Sciatic nerve (tissue), 2 donors: ENCODE measurements at regions not wholly inside any gene's neighbourhood (a gene's known extent, or its start where the extent isn't known, plus 50 kb on each side); places are given as distances from the start of the nearest gene placed in this dataset.

Source experiments
- ATAC-seq: fragments of 200-7000 bp; cut with Tn5 transposase; one replicate; pipeline ENCODE4 v1.9.1; 2020; ENCODE audit warnings: mild to moderate bottlenecking, moderate library complexity
- DNase-seq: peaks from one replicate; pipeline ENCODE4 v3.0.0-alpha.2; 2020; ENCODE audit warnings: low spot score
- intact Hi-C: fragments of 100-400 bp; cut with DNase I; formaldehyde crosslinking; loops from one replicate; pipeline ENCODE4 v1.14.2; 2022
- donor health status: DM: no; HTN: no; CAD: no.
- donor health status: DM: no; HTN: no; CAD: no.

DNA sequence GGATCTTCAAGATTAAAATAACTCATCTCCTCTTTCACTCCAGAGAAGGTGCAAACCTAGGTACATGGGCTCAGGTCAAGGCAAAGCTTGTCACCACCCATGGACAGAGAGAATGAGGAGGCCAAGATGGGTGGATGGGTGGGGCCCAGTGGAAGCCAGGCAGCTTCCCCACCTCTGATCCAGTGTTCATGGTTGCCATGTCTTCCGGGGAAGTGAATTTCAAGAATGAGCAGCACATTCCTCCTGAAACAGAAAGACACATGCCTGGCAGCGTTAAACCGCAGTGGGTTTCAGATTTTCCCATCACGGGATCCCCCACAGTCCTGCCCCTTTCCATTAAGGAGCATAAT lies 301.7 kb downstream of the EIPR1 start:
- ATAC-seq = no peak
- intact Hi-C loops = no loop called here
- no peak for DNase-seq

DNA sequence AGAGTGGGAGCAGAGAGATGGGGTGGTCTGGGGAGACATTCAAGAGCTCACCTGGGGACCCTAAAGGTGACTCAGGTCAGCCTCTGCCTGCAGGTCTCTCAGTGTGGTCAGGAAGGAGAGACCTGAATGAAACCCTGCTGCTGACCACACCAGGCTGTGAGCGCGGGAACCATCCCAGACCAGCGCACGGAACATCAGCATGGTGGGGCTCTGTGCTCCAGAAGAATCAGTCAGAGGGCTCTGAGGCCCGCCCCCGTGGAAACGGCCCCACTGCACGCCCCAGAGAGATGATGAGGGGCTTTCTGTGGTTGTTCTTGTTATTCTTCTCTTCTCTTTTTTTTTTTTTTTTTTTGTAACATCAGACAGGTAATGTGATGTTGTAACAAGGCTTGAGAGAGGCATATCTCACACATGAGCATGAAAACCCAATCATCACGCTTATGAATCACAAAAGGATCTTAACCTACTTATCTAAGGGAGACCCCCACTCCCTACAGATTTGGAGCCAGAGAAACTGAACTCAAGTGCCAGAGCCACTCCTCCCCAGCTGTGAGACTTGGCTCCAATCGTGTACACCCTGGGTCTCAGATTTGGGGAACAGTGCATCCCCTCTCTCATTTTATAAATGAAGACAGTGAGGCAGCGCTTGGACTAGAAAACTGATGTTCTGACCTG lies 302.2 kb downstream of the EIPR1 start:
- intact Hi-C loops = no loop called here
- ATAC-seq (no peak), DNase-seq (no peak)

DNA sequence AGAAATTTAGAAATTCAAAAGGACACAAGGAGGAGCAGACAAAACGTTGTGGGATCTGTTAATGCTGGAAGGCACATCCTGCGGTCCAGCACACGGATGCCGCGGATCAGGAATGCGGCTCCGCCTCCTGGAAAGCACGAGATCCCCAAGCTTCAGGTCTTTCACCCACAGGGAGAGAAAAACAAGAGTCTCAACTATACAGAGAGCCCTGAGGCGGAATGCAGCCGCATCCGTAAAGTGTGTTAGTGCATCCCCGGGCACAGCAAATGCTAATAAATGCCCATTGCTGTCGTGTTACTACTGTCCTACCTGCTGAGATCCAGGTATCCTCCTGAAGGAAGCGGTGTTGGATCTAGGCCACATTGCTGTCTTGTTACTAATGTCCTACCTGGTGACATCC lies 303.9 kb downstream of the EIPR1 start:
- DNase-seq = no peak
- intact Hi-C loops = no loop called here
- no peak for ATAC-seq

DNA sequence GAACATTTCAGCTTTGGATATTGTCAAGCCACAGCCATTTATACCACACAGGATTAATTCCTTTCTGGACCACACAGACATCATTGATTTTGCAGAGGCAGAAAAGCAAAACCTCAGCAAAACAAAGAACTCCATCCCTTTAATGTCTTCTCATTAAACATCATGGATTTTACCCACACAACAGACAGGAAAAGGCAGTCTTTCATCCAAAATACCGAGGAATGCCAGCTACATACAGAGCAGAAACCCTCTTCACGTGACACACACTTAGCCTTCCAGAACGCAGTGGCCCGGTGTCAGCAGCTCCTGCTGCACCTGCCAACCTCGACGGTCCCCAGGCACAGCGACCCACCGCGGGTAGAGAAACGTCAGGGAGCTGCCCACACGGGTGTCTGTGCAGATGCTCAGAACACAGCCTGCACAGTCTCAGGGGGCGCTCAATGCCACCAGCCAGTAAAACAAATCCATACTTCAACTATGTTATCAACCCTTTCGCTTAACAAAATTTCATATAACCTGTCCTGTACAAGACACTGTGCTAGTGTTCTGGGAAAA lies 304.5 kb downstream of the EIPR1 start:
- no peak for ATAC-seq
- intact Hi-C loops = no loop called here
- no peak for DNase-seq

DNA sequence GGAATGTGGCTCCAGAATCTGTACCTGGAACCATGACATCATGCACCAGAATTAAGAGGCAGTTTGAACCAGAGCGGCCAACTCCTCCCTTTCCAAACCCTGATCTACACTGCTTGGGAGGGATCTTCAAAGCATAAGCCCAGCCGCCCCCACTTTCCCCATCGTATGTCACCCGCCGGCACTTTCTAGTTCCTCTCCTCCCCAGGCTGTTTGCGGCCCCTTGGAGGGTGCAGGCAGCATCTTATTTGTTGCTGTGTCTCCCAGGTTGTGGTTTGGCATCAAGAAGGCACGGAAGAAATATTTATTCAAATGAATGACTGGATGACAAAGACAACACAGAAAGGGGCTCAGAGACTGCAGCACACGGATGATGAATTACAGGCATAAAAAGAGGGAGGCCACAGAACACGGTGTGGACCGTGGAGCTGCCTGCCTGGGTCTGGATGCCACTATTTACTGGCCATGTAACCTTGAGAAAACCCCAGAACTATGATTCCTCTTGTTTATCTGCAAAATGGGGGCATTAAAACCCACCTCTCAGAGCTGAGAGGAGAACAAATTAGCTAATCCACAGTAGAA lies 305.8 kb downstream of the EIPR1 start:
- no peak for DNase-seq
- intact Hi-C loops = no loop called here
- ATAC-seq = no peak

DNA sequence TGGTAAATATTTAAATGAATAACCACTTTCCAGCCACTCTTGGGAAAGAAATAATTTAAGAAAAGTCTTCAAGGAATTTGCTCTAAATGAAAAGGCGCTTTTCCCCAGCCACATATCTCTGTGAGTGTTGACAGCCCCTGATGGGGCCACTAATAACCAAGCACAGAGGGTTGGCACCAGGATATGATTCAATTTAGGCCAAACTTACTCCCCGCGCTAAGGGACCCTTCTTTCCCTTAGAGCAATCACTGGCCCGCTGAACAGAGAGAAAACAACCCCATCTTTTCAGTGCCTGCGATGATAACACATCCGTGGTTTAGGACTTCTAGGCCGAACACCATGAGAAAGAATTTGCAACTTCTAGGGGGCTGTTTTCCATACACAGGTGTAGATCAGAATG lies 310.8 kb downstream of the EIPR1 start:
- DNase-seq (no peak), ATAC-seq (no peak)
- intact Hi-C loops = no loop called here

DNA sequence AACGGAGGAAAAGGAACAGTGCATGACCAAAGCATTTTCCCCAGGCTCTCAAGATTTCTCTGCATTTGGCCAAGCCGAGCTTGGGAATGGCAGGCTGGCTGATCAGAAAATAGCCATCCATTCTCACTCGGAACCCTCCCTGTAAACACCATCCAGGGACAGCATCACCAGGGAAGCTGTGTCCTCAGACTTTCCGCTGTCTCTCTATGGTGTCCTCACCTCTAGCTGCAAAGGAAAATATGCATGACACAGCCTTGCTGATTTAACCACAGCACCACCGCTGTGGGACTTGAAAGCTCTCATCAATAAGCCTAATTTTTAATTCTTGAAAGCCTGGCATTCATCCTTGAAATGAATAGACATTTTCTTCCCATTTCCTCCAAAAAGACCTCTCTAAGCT lies 311.7 kb downstream of the EIPR1 start:
- DNase-seq (no peak), ATAC-seq (no peak)
- intact Hi-C loops = no loop called here

DNA sequence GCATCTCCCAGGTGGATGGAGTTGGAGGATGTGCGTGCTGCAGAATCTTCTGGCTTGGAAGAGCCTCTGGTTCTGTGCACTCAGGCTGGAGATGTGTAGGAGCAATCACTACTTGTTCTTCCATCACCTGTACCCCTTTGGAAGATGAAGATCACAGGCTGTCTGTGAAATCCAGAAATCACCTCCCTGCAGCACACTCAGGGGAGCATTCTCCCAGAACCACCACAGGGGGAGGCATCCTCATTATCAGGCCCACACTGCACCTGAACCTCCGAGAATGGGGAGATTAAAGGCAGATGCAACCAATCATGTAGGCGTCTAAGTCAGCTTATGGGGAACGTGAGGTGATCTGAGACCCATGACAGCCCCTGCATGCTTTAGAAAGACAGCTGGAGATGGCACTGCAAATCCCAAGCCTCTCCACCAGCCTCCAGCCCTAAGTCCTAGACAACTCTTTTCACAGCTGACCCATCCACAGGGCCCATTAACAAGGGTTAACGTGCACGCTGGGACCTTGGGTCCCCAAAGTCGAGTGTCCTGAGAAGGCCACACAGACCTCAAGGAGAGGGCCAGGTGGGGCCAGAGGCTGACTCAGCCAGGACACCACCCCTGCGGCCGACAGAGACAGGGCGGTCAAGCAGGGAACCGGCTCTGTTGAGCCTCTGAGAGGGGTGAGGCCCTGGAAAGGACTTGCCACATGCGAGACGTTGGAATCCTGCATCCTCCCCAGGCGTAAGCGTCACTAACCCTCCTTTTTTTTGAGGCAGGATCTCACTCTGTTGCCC lies 314.9 kb downstream of the EIPR1 start:
- intact Hi-C loops = no loop called here
- DNase-seq (no peak), ATAC-seq (no peak)

DNA sequence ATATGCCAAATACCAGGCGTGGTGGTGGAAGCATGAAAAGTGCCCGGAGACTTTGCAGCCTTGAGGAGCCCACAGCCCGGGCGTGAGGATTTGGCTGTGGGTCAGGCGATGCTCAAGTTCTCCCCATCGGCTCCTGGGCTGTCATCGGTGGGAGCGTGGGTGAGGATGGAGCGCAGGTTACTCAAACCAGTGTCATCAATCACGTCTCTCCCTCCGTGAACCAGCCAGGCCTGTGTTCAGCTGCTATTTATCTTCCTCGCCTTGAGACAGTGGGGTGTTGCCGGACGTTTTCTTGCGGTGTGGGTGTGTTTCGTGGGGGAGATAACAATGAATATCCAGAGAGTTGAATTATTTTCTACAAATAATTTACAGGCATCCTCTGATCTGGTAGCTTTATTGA lies 317.6 kb downstream of the EIPR1 start:
- no peak for DNase-seq
- no peak for ATAC-seq
- intact Hi-C loops = no loop called here

DNA sequence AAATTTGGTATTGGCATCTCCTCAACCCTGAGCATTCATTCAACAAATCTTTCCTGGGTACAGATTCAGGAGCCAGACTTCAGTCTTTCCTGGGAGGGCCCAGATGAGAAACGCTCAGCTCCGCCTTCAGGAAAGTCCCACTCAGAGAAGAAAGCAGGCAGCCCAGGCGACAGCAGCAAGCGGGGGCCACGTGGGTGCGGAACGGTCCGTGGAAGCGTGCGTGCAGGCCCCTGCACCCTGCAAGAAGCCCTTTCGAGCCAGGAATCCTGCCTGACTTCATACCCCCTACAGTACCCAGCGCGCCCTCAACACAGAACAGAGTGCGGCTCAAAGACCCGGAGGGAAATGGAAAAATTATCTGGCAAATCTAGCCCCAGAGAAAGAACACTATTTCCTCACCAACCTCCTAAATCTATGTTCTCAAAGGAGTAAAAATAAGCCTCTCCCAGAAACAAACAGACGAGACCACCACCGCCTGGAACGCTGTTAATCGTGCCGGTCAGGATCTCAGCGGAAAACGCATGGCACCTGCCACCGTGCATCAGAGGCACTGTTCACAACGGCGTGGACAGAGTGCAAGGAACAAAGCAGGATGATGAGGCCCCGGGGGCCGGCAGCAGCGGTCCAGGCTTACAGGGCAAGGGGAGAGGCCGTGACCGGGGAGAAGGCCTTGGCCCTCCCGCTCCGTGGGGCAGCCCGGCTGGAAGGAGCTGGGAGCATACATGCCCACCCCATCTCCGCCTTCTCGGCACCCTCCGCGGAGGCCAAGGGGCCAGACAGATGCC lies 318.3 kb downstream of the EIPR1 start:
- no peak for DNase-seq
- no peak for ATAC-seq
- intact Hi-C loops = no loop called here

DNA sequence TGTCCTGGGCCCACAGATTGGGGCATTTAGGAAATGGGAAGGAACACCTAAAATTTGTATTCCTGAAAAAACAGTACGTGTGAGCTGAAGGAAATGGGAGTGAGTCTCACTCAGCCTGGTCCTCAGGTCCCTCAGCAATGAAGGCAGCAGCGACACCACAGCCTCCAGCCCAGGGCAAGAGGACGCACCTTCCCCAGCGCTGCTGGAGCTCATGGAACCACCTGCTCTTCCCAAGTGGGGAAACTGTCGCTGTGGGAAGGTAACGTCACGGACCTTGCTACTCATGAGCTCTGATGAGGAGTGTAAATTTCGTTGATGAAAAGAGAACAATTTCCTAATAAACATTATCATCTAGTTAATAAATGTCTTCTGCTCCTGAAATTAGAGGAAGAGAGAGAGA lies 323.6 kb downstream of the EIPR1 start:
- DNase-seq (no peak), ATAC-seq (no peak)
- intact Hi-C loops = no loop called here

DNA sequence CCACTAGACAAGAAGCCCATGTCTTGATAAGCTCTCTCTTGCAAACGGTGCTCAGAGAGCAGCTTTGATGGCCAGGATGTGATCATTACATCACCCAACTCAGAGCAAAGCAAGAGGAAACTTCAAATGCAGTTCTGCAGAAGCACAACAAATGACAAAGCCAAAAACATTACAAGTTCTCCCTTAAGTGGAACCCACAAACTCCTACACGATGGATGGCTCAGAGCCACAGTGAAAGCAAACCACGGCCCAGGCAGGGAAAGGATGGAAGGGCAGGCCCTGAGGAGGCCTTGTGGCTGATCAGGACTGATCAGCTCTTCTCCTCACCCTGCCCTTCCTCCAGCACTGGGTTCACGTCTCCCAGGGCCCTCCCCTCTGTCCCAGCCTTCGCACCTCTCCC lies 326.4 kb downstream of the EIPR1 start:
- ATAC-seq (no peak), DNase-seq (no peak)
- intact Hi-C loops = no loop called here

DNA sequence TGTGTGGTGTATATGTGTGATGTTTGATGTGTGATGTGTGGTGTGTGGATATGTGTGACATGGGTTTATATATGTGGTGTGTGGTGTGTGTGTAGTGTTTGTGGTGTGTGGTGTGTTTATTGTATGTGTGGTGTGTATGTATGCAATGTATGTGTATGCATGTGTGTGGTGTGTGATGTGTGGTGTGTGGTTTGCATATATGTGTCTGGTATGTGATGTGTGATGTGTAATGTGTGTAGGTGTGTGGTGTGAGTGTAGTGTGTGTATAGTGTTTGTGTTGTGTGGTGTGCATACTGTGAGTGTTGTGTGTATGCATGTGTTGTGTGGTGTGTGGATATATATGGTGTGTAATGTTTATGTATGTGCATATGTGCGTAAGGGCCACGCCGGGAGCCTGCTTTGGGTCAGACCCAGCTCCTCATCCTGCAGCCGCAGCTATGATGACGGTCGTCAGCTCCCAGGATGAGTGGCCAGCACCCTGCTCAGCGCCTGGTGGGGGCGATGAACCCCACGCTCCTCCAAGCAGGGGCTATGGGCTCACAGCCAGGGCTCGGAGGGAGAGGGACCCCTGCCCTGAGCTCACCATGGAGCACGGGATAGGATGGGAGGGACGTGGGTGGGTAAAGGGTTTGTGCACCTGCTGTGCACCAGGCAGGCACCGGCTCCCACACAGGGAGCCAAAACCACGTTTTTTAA lies 331.3 kb downstream of the EIPR1 start:
- no peak for ATAC-seq
- intact Hi-C loops = no loop called here
- DNase-seq = no peak

DNA sequence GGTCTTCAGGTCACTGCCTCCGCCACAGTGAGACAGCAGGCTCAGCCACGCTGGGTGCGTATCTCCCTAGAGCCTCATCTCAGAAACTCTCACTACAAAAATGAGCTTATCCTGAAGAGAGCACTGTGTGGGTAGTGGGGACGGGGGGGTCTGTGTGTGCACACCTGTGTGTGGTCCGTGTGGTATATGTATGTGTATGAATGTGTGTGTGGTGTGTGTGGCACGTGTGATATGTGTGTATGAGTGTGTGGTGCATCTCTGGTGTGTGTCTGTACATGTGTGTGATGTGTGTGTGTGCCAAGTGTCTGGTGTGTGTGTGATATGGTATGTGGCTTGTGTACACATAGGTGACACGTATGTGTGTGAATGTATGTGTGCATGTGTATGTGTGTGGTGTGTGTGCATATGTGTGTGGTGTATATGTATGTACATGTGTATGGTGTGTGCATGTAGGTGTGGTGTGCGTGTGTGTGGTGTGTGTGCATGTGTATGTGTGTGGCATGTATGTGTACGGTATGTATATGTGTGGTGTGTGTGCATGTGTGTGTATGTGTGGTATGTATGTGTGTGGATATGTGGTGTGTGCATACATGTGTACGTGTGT lies 332.2 kb downstream of the EIPR1 start:
- intact Hi-C loops = no loop called here
- ATAC-seq (no peak), DNase-seq (no peak)

DNA sequence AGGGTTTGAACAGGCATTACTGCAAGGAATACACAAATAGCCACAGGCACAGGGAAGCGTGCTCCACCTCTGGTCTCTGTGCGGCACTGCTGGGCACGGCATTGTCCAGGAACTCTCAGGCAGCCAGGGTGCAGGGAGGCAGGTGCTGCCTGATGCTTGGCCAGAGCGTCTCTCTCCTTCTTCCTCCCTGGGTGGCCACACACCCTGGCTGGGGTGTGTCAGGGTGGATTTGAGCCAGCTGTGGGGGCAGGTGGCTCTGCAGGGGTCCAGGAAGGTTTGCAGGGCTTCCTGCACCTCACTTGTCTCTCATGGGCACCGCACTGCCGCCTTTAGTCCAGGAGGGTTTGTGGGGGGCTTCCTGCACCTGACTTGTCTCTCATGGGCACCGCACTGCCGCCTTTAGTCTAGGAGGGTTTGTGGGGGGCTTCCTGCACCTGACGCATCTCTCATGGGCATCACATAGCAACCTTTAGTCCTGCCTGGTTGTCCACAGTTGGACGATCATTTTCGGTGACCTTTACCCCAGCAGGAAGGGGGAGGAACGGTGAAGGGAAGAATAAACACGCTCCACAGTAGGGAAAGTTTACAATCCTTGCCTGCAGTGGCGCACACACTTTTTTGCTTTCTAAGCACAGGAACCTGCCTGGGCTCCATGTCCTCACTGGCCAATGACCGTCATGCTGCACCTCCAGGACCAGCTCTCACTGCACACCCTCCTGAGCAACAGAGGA lies 332.9 kb downstream of the EIPR1 start:
- intact Hi-C loops = no loop called here
- no peak for ATAC-seq
- DNase-seq = no peak

DNA sequence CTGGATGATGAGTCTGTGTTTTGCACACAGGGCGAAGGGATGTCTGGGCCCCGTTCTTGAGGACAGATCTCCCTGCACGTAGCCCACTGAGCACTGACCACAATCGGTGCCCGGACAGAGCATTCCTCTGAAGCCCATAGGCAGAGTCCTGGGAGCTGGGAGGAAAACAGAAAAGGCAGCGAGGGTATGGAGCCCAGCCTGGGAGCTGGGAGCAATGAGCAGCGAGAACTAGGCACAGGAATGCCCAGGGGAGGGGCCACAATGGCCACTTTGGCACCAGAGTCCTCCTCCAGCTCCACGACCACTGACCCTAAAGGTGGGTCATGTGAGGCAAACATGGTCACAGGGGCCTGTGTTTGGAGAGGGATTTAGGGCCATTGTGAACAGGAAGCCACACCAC lies 333.9 kb downstream of the EIPR1 start:
- DNase-seq = no peak
- ATAC-seq = no peak
- intact Hi-C loops = no loop called here

DNA sequence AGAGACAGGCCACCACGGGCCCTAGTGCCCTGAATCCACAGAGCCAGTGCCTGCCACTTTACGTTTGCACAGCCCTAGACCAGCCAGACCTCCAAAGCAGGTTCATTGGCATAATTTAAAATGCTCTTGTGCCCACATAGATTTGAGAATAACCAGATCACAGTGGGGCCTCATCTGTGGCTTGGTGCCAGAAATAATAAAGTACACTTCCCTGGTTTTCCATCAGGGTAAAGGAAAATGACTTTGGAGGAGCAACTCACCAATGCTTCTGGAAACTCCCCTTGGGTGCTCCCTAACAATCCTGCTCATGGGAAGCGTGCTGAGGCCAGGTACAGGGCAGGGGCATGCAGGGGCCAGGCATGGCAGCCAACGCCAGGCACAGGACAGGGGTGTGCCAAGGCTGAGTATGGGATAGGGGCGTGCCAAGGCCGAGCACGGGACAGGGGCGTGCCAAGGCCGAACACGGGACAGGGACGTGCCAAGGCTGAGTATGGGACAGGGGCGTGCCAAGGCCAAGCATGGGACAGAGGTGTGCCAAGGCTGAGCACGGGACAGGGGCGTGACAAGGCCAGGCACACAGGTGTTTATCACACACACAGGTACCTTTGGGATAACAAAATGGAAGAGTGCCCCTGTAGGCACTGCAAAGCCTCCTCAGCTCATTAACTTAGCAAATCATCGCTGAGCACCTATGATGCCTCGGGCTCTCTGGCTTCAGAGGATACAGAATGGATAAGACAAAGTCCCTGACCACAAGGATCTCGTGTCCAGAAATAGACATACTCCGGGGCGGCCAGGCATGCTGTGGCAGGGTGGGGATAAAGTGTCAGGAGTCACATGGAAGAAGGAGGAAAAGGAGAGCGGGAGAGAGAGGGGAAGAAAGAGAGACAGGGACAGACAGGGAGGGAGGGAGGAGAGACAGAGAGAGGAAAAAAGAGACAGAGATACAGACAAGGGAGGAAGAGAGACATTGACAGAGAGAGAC lies 334.7 kb downstream of the EIPR1 start:
- DNase-seq (no peak), ATAC-seq (no peak)
- intact Hi-C loops = no loop called here
